ENCODE measurements at regions not wholly inside any gene's neighbourhood (a gene's known extent, or its start where the extent isn't known, plus 50 kb on each side); places are given as distances from the start of the nearest gene placed in this dataset.

GRCh38 chr16:52874042-52874441 is 178.7 kb downstream of the CHD9NB start:
- TF ChIP-seq CTCF (conservative IDR thresholded peaks at IDR 0.05; ENCODE audit: low read length) (no peak), EZH2phosphoT487 (IDR thresholded peaks at IDR 0.05; ENCODE audit: borderline replicate concordance) (no peak)

Data from Loucy (cell line).